ENCODE measurements at regions not wholly inside any gene's neighbourhood (a gene's known extent, or its start where the extent isn't known, plus 50 kb on each side); places are given as distances from the start of the nearest gene placed in this dataset.

GRCh38 chr19:27851543-27852060 is 1361.3 kb downstream of the UQCRFS1 start:
- Histone ChIP-seq H3K4me1 (no peaks in the 10 kb centered on the region), H3K27ac (no peak overlapping the region), H3K36me3 (no peaks in the 10 kb centered on the region), H3K27me3 (no peaks in the 10 kb centered on the region), H3K4me3 (no peak overlapping the region), H3K9me3 (peaks cover 0 to 83% of the 10 kb centered on the region in 2 donors)
- TF ChIP-seq CTCF (IDR thresholded peaks at IDR 0.05): no peak
- DNase-seq: no peak
- ATAC-seq: no peak
- intact Hi-C loops (cut with DNase I): no loop called here

GRCh38 chr19:27851002-27851481 is 1361.9 kb downstream of the UQCRFS1 start:
- no peaks in the 10 kb centered on the region for H3K4me1 ChIP-seq
- no peak for TF ChIP-seq CTCF (IDR thresholded peaks at IDR 0.05)
- no peaks in the 10 kb centered on the region for H3K36me3 ChIP-seq
- peak in 1 of 4 donors; percentile 55 for DNase-seq
- no peak overlapping the region for H3K4me3 ChIP-seq
- H3K27ac ChIP-seq: no peak overlapping the region
- H3K27me3 ChIP-seq: no peaks in the 10 kb centered on the region
- no peak for ATAC-seq
- intact Hi-C loops (cut with DNase I): no loop called here
- H3K9me3 ChIP-seq: peaks cover 0 to 86% of the 10 kb centered on the region in 2 donors

- no peak for TF ChIP-seq CTCF (IDR thresholded peaks at IDR 0.05)
- ATAC-seq (no peak), DNase-seq (no peak)
- peaks cover 0 to 85% of the 10 kb centered on the region in 2 donors for H3K9me3 ChIP-seq
- intact Hi-C loops (cut with DNase I): no loop called here
- no peak overlapping the region for H3K4me3 ChIP-seq
- H3K36me3 ChIP-seq: no peaks in the 10 kb centered on the region
- no peak overlapping the region for H3K27ac ChIP-seq
- H3K4me1 ChIP-seq: no peaks in the 10 kb centered on the region
- no peaks in the 10 kb centered on the region for H3K27me3 ChIP-seq
Measured at GRCh38 chr19:27846944-27847343, 1366.0 kb downstream of the UQCRFS1 start.

- no peak overlapping the region for H3K4me3 ChIP-seq
- no peaks in the 10 kb centered on the region for H3K4me1 ChIP-seq
- no peak overlapping the region for H3K27ac ChIP-seq
- no peaks in the 10 kb centered on the region for H3K36me3 ChIP-seq
- no peak for TF ChIP-seq CTCF (IDR thresholded peaks at IDR 0.05)
- intact Hi-C loops (cut with DNase I): no loop called here
- H3K27me3 ChIP-seq: no peaks in the 10 kb centered on the region
- DNase-seq (no peak), ATAC-seq (no peak)
- peaks cover 0 to 71% of the 10 kb centered on the region in 2 donors for H3K9me3 ChIP-seq
Measured at GRCh38 chr19:27844261-27844660, 1368.7 kb downstream of the UQCRFS1 start.

- ATAC-seq (no peak), DNase-seq (no peak)
- no peaks in the 10 kb centered on the region for H3K36me3 ChIP-seq
- H3K4me1 ChIP-seq: no peaks in the 10 kb centered on the region
- no peak overlapping the region for H3K27ac ChIP-seq
- TF ChIP-seq CTCF (IDR thresholded peaks at IDR 0.05): no peak
- H3K27me3 ChIP-seq: no peaks in the 10 kb centered on the region
- H3K9me3 ChIP-seq: peaks cover 0 to 69% of the 10 kb centered on the region in 2 donors
- no peak overlapping the region for H3K4me3 ChIP-seq
- intact Hi-C loops (cut with DNase I): no loop called here
Measured at GRCh38 chr19:27843861-27844260, 1369.1 kb downstream of the UQCRFS1 start.

All from left lung (tissue), 4 donors.